HFFc6 (cell line): ENCODE measurements at regions not wholly inside any gene's neighbourhood (a gene's known extent, or its start where the extent isn't known, plus 50 kb on each side); places are given as distances from the start of the nearest gene placed in this dataset.

Source experiments
- DNase-seq: peaks from one replicate; pipeline ENCODE4 v3.0.0-alpha.2; 2018
- H3K27ac Mint-ChIP-seq: 2 replicates; pipeline ENCODE4 v1.8.0; 2020; ENCODE audit warnings: mild to moderate bottlenecking, mixed read lengths
- H3K27me3 Mint-ChIP-seq: 2 replicates; pipeline ENCODE4 v1.8.0; 2021; ENCODE audit warnings: mild to moderate bottlenecking, moderate library complexity, mixed read lengths; ENCODE audit not compliant: insufficient read depth
- H3K36me3 Mint-ChIP-seq: 2 replicates; pipeline ENCODE4 v1.8.0; 2021; ENCODE audit warnings: low read depth, mixed read lengths
- H3K4me1 Mint-ChIP-seq: 2 replicates; pipeline ENCODE4 v1.8.0; 2020; ENCODE audit warnings: low read depth, mixed read lengths
- H3K4me3 Mint-ChIP-seq: 2 replicates; pipeline ENCODE4 v1.8.0; 2020; ENCODE audit warnings: mild to moderate bottlenecking, moderate library complexity, mixed read lengths
- H3K9me3 Mint-ChIP-seq: 2 replicates; pipeline ENCODE4 v1.8.0; 2020; ENCODE audit warnings: mild to moderate bottlenecking, mixed read lengths
- TF ChIP-seq, protein P1 (sequence below): fragments of 200-600 bp; sonication (generic); IDR thresholded peaks from 2 replicates; pipeline ENCODE4 v1.5.0; 2021; ENCODE audit warnings: antibody characterized with exemption, mild to moderate bottlenecking

DNA sequence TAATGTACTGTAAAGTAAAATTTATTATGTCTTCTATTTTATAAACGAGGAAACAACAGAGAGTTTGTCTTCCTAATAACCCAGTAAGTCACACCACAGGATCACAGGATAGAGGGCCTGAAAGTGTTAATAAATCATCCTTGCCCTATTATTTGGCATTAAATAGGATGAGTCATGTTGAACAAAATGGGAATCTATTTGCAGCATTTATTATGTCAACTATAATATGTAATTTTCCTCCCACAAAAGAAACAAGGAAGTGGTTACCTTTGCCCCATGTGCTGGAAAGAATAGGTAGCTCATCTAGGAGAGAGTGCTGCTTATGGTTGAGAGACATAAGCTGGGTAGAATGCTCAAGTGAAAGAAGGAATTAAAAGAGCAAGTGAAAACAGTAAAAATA lies 237.6 kb upstream of the NDST3 start:
- Mint-ChIP-seq H3K4me3 (no peak overlapping the region), H3K27me3 (no peaks in the 10 kb centered on the region), H3K36me3 (no peaks in the 10 kb centered on the region), H3K4me1 (no peaks in the 10 kb centered on the region), H3K27ac (no peak overlapping the region), H3K9me3 (peaks cover 39% of the 10 kb centered on the region)
- TF ChIP-seq, protein P1, sequence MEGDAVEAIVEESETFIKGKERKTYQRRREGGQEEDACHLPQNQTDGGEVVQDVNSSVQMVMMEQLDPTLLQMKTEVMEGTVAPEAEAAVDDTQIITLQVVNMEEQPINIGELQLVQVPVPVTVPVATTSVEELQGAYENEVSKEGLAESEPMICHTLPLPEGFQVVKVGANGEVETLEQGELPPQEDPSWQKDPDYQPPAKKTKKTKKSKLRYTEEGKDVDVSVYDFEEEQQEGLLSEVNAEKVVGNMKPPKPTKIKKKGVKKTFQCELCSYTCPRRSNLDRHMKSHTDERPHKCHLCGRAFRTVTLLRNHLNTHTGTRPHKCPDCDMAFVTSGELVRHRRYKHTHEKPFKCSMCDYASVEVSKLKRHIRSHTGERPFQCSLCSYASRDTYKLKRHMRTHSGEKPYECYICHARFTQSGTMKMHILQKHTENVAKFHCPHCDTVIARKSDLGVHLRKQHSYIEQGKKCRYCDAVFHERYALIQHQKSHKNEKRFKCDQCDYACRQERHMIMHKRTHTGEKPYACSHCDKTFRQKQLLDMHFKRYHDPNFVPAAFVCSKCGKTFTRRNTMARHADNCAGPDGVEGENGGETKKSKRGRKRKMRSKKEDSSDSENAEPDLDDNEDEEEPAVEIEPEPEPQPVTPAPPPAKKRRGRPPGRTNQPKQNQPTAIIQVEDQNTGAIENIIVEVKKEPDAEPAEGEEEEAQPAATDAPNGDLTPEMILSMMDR = no peak
- DNase-seq = no peak

DNA sequence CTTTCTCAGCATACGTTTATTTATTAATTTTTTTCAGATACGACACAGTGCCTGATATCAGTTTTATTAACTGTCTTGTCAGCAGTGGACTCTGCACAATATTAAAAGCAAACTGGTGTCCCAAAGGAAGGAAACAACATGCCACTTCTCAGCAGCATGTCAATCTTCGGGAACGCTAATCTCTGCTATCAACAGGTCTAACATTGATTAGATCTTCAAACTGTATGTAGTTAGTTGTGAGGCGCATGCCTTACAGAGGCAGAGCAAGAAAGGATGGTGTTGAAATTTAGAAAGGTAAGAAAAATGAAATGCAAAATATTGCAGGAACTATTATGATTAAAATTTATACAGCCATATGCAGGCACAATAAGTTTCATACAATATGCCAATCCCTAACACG lies 233.7 kb upstream of the NDST3 start:
- no peaks in the 10 kb centered on the region for H3K27me3 Mint-ChIP-seq
- no peaks in the 10 kb centered on the region for H3K4me1 Mint-ChIP-seq
- no peak overlapping the region for H3K4me3 Mint-ChIP-seq
- no peak for DNase-seq
- TF ChIP-seq, protein P1 = no peak
- H3K9me3 Mint-ChIP-seq = peaks cover 28% of the 10 kb centered on the region; the same call in 1 of the 2 replicates
- no peak overlapping the region for H3K27ac Mint-ChIP-seq
- H3K36me3 Mint-ChIP-seq = no peaks in the 10 kb centered on the region

DNA sequence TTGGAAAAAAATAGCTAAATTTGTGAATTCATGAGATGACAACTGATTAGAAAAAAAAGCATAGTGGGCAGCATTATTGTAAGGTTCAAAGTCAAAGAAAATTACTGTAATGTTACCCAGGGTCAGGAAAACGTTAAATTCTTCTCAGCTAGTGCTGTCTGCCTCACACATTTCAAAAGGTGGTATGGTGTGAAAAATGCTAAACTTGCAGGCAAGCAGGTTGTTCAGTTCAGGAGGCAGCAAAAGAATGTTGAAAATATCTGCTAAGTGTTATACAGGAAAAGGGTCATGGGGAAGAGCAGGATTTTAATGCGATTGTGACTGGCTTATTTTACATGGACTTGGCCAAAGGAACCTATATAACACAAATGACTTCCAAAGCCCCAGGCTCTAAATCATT lies 232.5 kb upstream of the NDST3 start:
- DNase-seq = no peak
- H3K27ac Mint-ChIP-seq = no peak overlapping the region
- TF ChIP-seq, protein P1 = no peak
- no peak overlapping the region for H3K4me3 Mint-ChIP-seq
- H3K4me1 Mint-ChIP-seq = no peaks in the 10 kb centered on the region
- no peaks in the 10 kb centered on the region for H3K36me3 Mint-ChIP-seq
- peaks cover 23% of the 10 kb centered on the region; the same call in 1 of the 2 replicates for H3K9me3 Mint-ChIP-seq
- no peaks in the 10 kb centered on the region for H3K27me3 Mint-ChIP-seq

DNA sequence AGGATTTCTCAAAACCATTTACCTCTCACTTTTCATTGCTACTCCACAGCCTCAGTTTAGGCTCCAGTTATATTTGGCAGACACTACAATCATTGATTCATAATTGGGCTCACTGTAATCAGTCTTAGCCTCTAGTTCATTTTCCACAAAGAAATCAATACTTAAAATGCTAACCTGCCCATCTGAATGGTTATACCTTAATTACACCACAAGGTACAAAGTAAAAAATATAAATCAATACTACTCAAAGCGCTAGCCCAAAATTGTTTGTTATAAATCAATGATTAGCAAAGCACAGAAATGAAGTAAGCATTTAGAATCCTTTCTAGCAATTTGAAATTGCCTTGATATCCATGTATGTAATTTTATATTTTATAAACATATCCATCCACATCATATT lies 222.6 kb upstream of the NDST3 start:
- DNase-seq = no peak
- Mint-ChIP-seq H3K4me3 (no peak overlapping the region), H3K27me3 (no peaks in the 10 kb centered on the region; the same call in 1 of the 2 replicates), H3K27ac (no peak overlapping the region), H3K9me3 (peaks cover 18% of the 10 kb centered on the region), H3K36me3 (no peaks in the 10 kb centered on the region; the same call in 1 of the 2 replicates), H3K4me1 (no peaks in the 10 kb centered on the region)
- TF ChIP-seq, protein P1 = no peak

DNA sequence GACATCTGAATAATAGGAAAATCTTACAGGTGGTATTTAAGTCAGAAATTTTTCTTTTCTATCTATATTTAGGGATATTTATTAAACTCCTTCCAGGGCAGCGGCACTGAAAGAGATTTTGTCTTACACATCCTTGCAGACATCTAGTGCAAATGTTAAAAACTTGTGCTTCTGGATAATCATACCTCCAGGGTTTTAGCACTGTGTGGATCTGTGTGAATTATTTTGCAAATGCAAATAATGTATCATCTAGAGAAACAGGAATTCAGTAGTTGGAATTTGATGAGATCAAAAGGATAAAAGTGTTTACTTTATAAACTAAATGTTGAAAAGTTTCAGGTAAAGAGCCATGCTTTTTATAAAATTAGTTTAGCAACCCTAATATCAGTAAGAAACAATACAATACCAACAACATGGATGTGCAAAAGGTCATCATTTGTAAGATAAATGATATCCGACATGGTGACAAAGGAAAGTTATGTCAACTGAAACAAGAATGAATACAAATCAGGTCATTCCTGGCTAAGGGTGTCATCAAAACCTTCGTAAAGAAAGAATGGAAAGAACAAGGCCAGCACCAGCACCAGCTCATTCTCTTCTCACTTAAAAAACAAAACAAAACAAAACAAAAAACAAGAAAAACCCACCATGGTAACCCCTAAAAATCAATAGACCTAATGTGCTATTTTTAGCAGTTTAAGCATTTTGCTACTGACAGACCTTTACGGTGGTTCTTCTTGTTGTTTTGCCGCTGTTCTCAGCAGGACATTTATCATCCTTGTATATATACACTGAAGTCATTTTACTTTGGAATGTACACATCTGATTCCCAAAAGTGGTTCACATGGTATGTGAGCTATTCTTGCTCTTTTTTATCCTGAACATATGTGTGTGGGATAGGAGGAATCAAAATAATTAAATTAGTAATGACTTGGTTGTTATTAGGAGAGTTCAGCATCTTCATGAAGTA lies 219.7 kb upstream of the NDST3 start:
- Mint-ChIP-seq H3K36me3 (no peaks in the 10 kb centered on the region; the same call in 1 of the 2 replicates), H3K9me3 (peaks cover 25% of the 10 kb centered on the region), H3K4me1 (no peaks in the 10 kb centered on the region), H3K4me3 (no peak overlapping the region), H3K27ac (no peak overlapping the region), H3K27me3 (no peaks in the 10 kb centered on the region; the same call in 1 of the 2 replicates)
- no peak for DNase-seq
- TF ChIP-seq, protein P1 = no peak
